GM10266 (cell line): ENCODE measurements at regions not wholly inside any gene's neighbourhood (a gene's known extent, or its start where the extent isn't known, plus 50 kb on each side); places are given as distances from the start of the nearest gene placed in this dataset.

Source experiments
- DNase-seq: peaks from one replicate; pipeline ENCODE4 v3.0.0; 2012; ENCODE audit errors: extremely low spot score
- CTCF ChIP-seq: IDR thresholded peaks from 2 replicates; pipeline ENCODE4 v1.5.1; 2012; ENCODE audit warnings: mild to moderate bottlenecking, low read depth; ENCODE audit not compliant: control insufficient read depth, insufficient read depth; ENCODE audit errors: missing control alignments

GRCh38 chr15:26477044-26477443 lies 295.8 kb downstream of the GABRB3 start:
- DNase-seq, result no peak
- no peak for TF ChIP-seq CTCF

GRCh38 chr15:26475554-26475953 lies 297.3 kb downstream of the GABRB3 start:
- DNase-seq, result no peak
- no peak for TF ChIP-seq CTCF

GRCh38 chr15:26472661-26473060 lies 300.2 kb downstream of the GABRB3 start:
- DNase-seq, result no peak
- no peak for TF ChIP-seq CTCF

- no peak for DNase-seq
- no peak for TF ChIP-seq CTCF
Measured at GRCh38 chr15:26461847-26462608, 310.8 kb downstream of the GABRB3 start.

GRCh38 chr15:26460165-26460564 lies 312.7 kb downstream of the GABRB3 start:
- DNase-seq, result no peak
- TF ChIP-seq CTCF, result no peak

GRCh38 chr15:26455828-26456227 lies 317.0 kb downstream of the GABRB3 start:
- TF ChIP-seq CTCF, result no peak
- no peak for DNase-seq

- no peak for DNase-seq
- no peak for TF ChIP-seq CTCF
Measured at GRCh38 chr15:26453914-26454313, 319.0 kb downstream of the GABRB3 start.
